ENCODE measurements at regions not wholly inside any gene's neighbourhood (a gene's known extent, or its start where the extent isn't known, plus 50 kb on each side); places are given as distances from the start of the nearest gene placed in this dataset.

GRCh38 chr16:85428899-85429775 lies 184.0 kb upstream of the GSE1 start:
- ATAC-seq: no peak
- intact Hi-C loops (cut with DNase I): loop anchor here in 1 of 4 donors (10.0 kb wide), 1 partner anchor 186 kb away; the partner anchor contains the start of gene GSE1
- 95% methylated on average over 25 of the region's 25 CpGs for WGBS

GRCh38 chr16:85429776-85430522 lies 183.2 kb upstream of the GSE1 start:
- Histone ChIP-seq H3K9me3 (ENCODE audit: control insufficient read depth, low read length) (no peaks in the 10 kb centered on the region), H3K27ac (ENCODE audit: low read length) (no peak overlapping the region), H3K4me1 (ENCODE audit: control insufficient read depth, insufficient read depth, low read length) (no peaks in the 10 kb centered on the region), H3K27me3 (ENCODE audit: control insufficient read depth, insufficient read depth) (no peaks in the 10 kb centered on the region), H3K4me3 (ENCODE audit: low read length) (no peak overlapping the region)
- ATAC-seq (no peak), DNase-seq (peak in 1 of 3 donors; percentile 1)
- intact Hi-C loops (cut with DNase I): loop anchor here in 1 of 4 donors (10.0 kb wide), 1 partner anchor 185 kb away; the partner anchor contains the start of gene GSE1
- 86% methylated on average over 18 of the region's 18 CpGs for WGBS

More at GRCh38 chr16:85428899-85429775, 184.0 kb upstream of the GSE1 start:
- H3K27me3 ChIP-seq (ENCODE audit: control insufficient read depth, insufficient read depth): no peaks in the 10 kb centered on the region
- no peak overlapping the region for H3K4me3 ChIP-seq (ENCODE audit: low read length)
- no peaks in the 10 kb centered on the region for H3K9me3 ChIP-seq (ENCODE audit: control insufficient read depth, low read length)
- no peaks in the 10 kb centered on the region for H3K4me1 ChIP-seq (ENCODE audit: control insufficient read depth, insufficient read depth, low read length)
- no peak overlapping the region for H3K27ac ChIP-seq (ENCODE audit: low read length)
- peak in 1 of 3 donors; percentile 25 for DNase-seq

- 87% methylated on average over 37 of the region's 37 CpGs for WGBS
- Histone ChIP-seq H3K9me3 (ENCODE audit: control insufficient read depth, low read length) (no peaks in the 10 kb centered on the region), H3K4me1 (ENCODE audit: control insufficient read depth, insufficient read depth, low read length) (no peaks in the 10 kb centered on the region), H3K4me3 (ENCODE audit: low read length) (no peak overlapping the region), H3K27me3 (ENCODE audit: control insufficient read depth, insufficient read depth) (no peaks in the 10 kb centered on the region), H3K27ac (ENCODE audit: low read length) (no peak overlapping the region)
- intact Hi-C loops (cut with DNase I): no loop called here
- ATAC-seq (no peak), DNase-seq (peak in 1 of 3 donors; percentile 43)
These were observed 182.3 kb upstream of the GSE1 start for GRCh38 chr16:85430523-85431421.

- no peak overlapping the region for H3K27ac ChIP-seq (ENCODE audit: low read length)
- H3K4me1 ChIP-seq (ENCODE audit: control insufficient read depth, insufficient read depth, low read length): no peaks in the 10 kb centered on the region
- ATAC-seq (no peak), DNase-seq (peak in 1 of 3 donors; percentile 40)
- intact Hi-C loops (cut with DNase I): no loop called here
- no peaks in the 10 kb centered on the region for H3K27me3 ChIP-seq (ENCODE audit: control insufficient read depth, insufficient read depth)
- no peaks in the 10 kb centered on the region for H3K9me3 ChIP-seq (ENCODE audit: control insufficient read depth, low read length)
- WGBS: 90% methylated on average over 33 of the region's 33 CpGs
- no peak overlapping the region for H3K4me3 ChIP-seq (ENCODE audit: low read length)
These were observed 181.5 kb upstream of the GSE1 start for GRCh38 chr16:85431431-85432124.

- no peak for DNase-seq
- no peak overlapping the region for H3K4me3 ChIP-seq (ENCODE audit: low read length)
- WGBS: 92% methylated on average over 6 of the region's 6 CpGs
- no peak for ATAC-seq
- H3K9me3 ChIP-seq (ENCODE audit: control insufficient read depth, low read length): no peaks in the 10 kb centered on the region
- H3K27me3 ChIP-seq (ENCODE audit: control insufficient read depth, insufficient read depth): no peaks in the 10 kb centered on the region
- H3K4me1 ChIP-seq (ENCODE audit: control insufficient read depth, insufficient read depth, low read length): no peaks in the 10 kb centered on the region
- intact Hi-C loops (cut with DNase I): no loop called here
- no peak overlapping the region for H3K27ac ChIP-seq (ENCODE audit: low read length)
These were observed 180.5 kb upstream of the GSE1 start for GRCh38 chr16:85432606-85433005.

GRCh38 chr16:85433477-85433876 lies 179.6 kb upstream of the GSE1 start:
- intact Hi-C loops (cut with DNase I): no loop called here
- WGBS: 82% methylated on average over 1 of the region's 1 CpG
- DNase-seq (no peak), ATAC-seq (no peak)
- Histone ChIP-seq H3K4me3 (ENCODE audit: low read length) (no peak overlapping the region), H3K27ac (ENCODE audit: low read length) (no peak overlapping the region), H3K27me3 (ENCODE audit: control insufficient read depth, insufficient read depth) (no peaks in the 10 kb centered on the region), H3K9me3 (ENCODE audit: control insufficient read depth, low read length) (no peaks in the 10 kb centered on the region), H3K4me1 (ENCODE audit: control insufficient read depth, insufficient read depth, low read length) (no peaks in the 10 kb centered on the region)

- Histone ChIP-seq H3K4me3 (ENCODE audit: low read length) (no peak overlapping the region), H3K27me3 (ENCODE audit: control insufficient read depth, insufficient read depth) (no peaks in the 10 kb centered on the region), H3K27ac (ENCODE audit: low read length) (no peak overlapping the region), H3K9me3 (ENCODE audit: control insufficient read depth, low read length) (no peaks in the 10 kb centered on the region), H3K4me1 (ENCODE audit: control insufficient read depth, insufficient read depth, low read length) (no peaks in the 10 kb centered on the region)
- peak in 2 of 3 donors; percentile 4 to 41 for DNase-seq
- intact Hi-C loops (cut with DNase I): no loop called here
- ATAC-seq: no peak
- WGBS: 94% methylated on average over 8 of the region's 8 CpGs
These were observed 177.8 kb upstream of the GSE1 start for GRCh38 chr16:85435286-85435685.

- DNase-seq: peak in 1 of 3 donors; percentile 9
- 85% methylated on average over 7 of the region's 7 CpGs for WGBS
- no peaks in the 10 kb centered on the region for H3K27me3 ChIP-seq (ENCODE audit: control insufficient read depth, insufficient read depth)
- intact Hi-C loops (cut with DNase I): no loop called here
- no peak overlapping the region for H3K27ac ChIP-seq (ENCODE audit: low read length)
- ATAC-seq: no peak
- no peaks in the 10 kb centered on the region for H3K9me3 ChIP-seq (ENCODE audit: control insufficient read depth, low read length)
- no peak overlapping the region for H3K4me3 ChIP-seq (ENCODE audit: low read length)
- no peaks in the 10 kb centered on the region for H3K4me1 ChIP-seq (ENCODE audit: control insufficient read depth, insufficient read depth, low read length)
These were observed 177.4 kb upstream of the GSE1 start for GRCh38 chr16:85435700-85436099.

GRCh38 chr16:85436207-85436606 lies 176.9 kb upstream of the GSE1 start:
- no peaks in the 10 kb centered on the region for H3K4me1 ChIP-seq (ENCODE audit: control insufficient read depth, insufficient read depth, low read length)
- H3K9me3 ChIP-seq (ENCODE audit: control insufficient read depth, low read length): no peaks in the 10 kb centered on the region
- WGBS: 58% methylated on average over 9 of the region's 9 CpGs
- intact Hi-C loops (cut with DNase I): no loop called here
- no peaks in the 10 kb centered on the region for H3K27me3 ChIP-seq (ENCODE audit: control insufficient read depth, insufficient read depth)
- ATAC-seq: peak; percentile 4 to 40
- no peak overlapping the region for H3K4me3 ChIP-seq (ENCODE audit: low read length)
- DNase-seq: no peak
- no peak overlapping the region for H3K27ac ChIP-seq (ENCODE audit: low read length)

GRCh38 chr16:85436636-85437165 lies 176.4 kb upstream of the GSE1 start:
- Histone ChIP-seq H3K27me3 (ENCODE audit: control insufficient read depth, insufficient read depth) (no peaks in the 10 kb centered on the region), H3K27ac (ENCODE audit: low read length) (no peak overlapping the region), H3K4me3 (ENCODE audit: low read length) (no peak overlapping the region), H3K9me3 (ENCODE audit: control insufficient read depth, low read length) (no peaks in the 10 kb centered on the region), H3K4me1 (ENCODE audit: control insufficient read depth, insufficient read depth, low read length) (no peaks in the 10 kb centered on the region)
- DNase-seq (peak; percentile 60 to 86 (median 82)), ATAC-seq (peak; percentile 63 to 65)
- intact Hi-C loops (cut with DNase I): no loop called here
- WGBS: 42% methylated on average over 35 of the region's 35 CpGs
